Head of caudate nucleus (tissue), 42 donors: ENCODE measurements at regions not wholly inside any gene's neighbourhood (a gene's known extent, or its start where the extent isn't known, plus 50 kb on each side); places are given as distances from the start of the nearest gene placed in this dataset.
A peak's percentile ranks its signal among the peaks of the same experiment; 100 is the strongest.
"Not testable (repeated sequence)": the region's sequence is repeated elsewhere in the genome, so short reads cannot be mapped to it uniquely, and the experiment has no call there.

Experiments used
- DNase-seq, 42 donors: peaks; one replicate each; pipeline versions ENCODE4 v3.0.0 to v3.0.0-alpha.2; 2020 to 2021; ENCODE audit warnings: mixed read lengths in 7 of 42
- intact Hi-C: fragments of 100-400 bp; cut with DNase I; formaldehyde crosslinking; loops from one replicate; pipeline ENCODE4 v1.15.0; 2022

DNA sequence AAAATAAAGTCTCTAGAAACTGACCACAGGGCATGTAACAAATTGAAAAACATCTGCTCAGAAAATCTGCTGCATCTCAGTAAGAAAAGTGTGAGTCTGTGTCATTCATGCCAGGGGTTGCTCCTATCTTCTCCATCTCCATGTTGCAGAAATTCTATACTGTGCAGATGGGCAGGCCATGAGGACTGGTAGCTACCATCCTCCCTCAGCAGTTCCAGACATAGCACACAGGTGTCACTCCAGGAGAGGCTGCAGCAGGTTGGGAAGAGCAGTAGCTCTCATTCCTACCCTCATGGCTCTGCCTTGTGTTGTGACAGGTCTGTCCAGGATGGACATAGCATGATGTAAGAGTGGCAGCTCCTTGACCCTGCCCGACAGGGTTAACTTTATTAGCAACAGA lies 173.4 kb downstream of the NDUFS4 start:
- intact Hi-C loops, result no loop called here
- DNase-seq, result no peak

- intact Hi-C loops, result no loop called here
- no peak for DNase-seq
These were observed 177.7 kb downstream of the NDUFS4 start for GRCh38 chr5:53738105-53738504.

DNA sequence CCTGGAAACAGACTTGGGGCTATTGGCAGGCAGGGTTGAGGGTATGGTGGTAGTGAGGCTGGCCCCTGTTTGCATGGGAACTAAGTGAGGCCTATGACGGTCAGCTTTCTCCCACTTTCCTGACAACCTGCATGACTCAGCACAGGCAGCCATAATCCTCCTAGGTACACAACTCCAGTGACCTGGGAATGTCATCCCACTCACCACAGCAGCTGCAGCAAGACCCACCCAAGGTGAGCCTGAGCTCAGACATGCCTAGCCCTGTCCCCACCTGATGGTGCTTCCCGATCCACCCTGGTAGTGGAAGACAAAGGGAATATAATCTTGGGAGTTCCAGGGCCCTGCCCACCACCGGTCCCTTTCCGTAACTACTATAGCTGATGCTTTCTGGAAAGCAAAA lies 178.7 kb downstream of the NDUFS4 start:
- intact Hi-C loops, result no loop called here
- DNase-seq, result no peak

GRCh38 chr5:53749621-53750020 lies 189.2 kb downstream of the NDUFS4 start:
- intact Hi-C loops, result no loop called here
- DNase-seq, result no peak

- DNase-seq, intact Hi-C loops: not testable (repeated sequence)
These were observed 191.8 kb downstream of the NDUFS4 start for GRCh38 chr5:53752282-53752681.

- no peak for DNase-seq
- intact Hi-C loops, result no loop called here
These were observed 206.2 kb downstream of the NDUFS4 start for GRCh38 chr5:53766673-53767072.

GRCh38 chr5:53777864-53778618 lies 217.6 kb downstream of the NDUFS4 start:
- intact Hi-C loops, result no loop called here
- no peak for DNase-seq

DNA sequence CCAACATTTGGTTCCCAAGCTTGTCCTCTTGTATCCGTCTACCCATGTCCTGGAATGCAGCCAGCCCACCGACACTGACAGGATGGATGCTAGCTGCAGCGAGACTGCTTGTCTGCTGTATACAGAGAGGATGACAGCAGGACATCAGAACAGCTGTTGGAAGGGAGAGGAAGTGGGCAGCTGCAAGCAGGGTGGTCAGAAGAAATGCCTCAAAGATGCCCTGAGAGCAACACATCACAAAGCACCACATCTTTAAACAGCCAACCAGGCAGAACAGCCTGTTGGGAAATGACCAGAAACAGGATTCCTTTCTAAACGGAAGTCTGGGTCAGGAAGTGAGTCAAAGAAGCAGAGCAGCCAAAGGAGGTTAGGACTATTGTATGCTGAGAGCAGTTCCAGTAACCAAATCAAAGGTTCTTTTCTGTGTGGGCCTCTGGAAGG lies 219.1 kb downstream of the NDUFS4 start:
- peak in 2 of 42 donors; percentile 16 to 28 for DNase-seq
- intact Hi-C loops, result no loop called here

DNA sequence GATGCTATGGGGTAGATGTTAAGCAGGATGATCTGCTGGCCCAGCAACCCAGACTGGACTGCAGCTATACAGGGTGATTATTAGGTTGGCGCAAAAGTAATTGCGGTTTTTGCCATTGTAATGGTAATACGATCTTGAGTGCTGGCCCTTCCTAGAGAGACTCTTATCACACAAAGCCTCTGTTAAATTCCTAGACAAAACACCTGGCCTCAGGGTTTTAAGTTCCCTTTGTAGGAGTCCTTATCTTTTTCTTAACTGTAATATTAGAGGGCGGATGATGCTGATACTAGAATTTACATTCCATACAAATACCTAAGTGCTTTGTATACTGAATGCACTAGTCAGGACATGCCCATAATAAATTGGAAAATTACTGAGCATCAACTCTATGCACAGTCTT lies 222.2 kb downstream of the NDUFS4 start:
- DNase-seq, result no peak
- intact Hi-C loops, result no loop called here

DNA sequence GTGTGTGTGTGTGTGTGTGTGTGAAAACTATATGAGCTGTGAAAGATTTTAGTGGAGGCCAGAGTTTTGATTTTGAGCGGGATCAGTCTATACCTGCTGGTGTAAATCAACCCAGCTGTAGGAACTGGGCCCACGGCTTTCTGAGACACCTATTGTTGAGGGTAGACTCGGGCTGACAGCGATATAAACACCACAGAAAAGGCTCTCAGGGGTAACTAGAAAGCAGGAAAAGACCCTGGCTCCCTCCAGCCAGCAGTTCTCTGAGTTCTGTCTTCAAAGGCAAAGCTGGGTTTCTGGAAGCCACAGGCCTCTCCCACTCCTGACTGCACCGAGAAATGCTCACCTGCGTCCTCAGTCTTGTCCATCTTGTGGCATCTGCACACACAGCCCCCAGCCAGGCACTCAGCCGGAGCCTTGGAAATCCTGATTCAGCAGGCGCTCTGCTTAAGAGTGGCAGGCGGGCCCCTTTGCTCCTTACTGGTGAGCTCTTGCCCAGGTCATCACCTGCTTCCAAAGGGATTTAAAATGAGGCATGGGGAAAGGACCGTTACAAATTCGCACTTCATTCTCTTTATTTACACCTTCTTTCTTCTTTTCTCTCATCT lies 223.3 kb downstream of the NDUFS4 start:
- DNase-seq, result no peak
- intact Hi-C loops, result no loop called here

DNA sequence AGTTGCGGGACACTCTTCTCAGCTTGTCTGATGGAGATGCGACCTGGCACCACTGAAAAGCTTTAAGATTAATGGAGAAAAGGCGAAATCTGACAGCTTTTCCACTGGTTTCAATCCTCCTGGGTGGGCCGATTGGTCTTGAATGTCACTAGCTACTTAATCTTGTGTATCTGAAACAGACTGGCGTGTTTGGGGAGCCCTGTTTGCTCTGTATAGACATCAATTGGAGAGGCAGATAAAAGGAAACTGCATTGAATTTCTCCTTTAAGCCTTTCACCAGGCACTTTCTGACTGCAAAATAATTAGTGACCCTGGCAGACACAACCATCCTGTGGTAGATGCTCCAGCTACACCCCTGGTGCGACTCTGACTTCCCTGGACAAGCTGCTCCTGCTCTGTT lies 224.2 kb downstream of the NDUFS4 start:
- intact Hi-C loops, result no loop called here
- no peak for DNase-seq

- intact Hi-C loops, result no loop called here
- DNase-seq, result no peak
These were observed 225.5 kb downstream of the NDUFS4 start for GRCh38 chr5:53785924-53786323.

- no peak for DNase-seq
- intact Hi-C loops, result no loop called here
These were observed 229.6 kb downstream of the NDUFS4 start for GRCh38 chr5:53790026-53790425.

DNA sequence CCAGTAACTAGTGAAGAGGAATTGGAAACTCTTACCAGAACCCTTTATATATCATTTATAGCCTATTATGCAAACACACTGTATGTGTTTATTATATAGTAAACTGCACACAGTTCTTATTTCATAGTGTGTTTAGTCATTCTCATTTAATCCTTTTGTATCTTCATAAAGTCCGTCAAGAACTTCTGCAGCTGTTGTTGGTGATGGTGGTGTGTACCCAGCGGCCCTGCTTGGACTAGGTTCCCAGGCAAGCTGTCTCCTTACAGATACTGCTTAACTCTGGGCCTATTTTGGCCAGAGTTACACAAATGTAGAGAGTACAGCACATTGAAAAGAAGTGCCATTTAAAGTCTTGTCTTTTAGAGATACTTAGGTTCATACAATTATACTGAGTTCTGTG lies 231.9 kb downstream of the NDUFS4 start:
- no peak for DNase-seq

GRCh38 chr5:53799644-53800043 lies 239.2 kb downstream of the NDUFS4 start:
- intact Hi-C loops, DNase-seq: not testable (repeated sequence)

More for the DNA sequence above, 231.9 kb downstream of the NDUFS4 start:
- intact Hi-C loops, result no loop called here

GRCh38 chr5:53808392-53808791 lies 248.0 kb downstream of the NDUFS4 start:
- intact Hi-C loops, DNase-seq: not testable (repeated sequence)

DNA sequence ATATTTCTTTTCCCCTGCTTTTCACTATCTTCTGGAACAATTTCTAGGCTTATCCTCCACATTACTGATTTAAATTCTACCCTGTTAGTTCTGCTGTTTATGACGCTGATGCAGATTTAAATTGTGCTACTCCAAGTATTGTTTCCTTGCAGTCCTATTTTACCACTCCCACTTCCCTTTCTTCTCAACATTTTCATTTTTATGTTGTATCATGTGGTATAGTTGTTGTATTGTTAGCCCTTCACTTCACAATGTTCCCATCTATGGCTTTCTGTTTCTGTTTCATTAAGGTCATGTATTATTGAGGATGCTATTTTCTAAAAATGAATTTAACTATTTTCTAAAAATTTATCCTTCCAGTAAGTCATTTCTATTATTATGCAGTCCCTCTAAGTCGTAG lies 254.4 kb downstream of the NDUFS4 start:
- intact Hi-C loops, result no loop called here
- DNase-seq, result no peak

GRCh38 chr5:53815471-53815870 lies 255.0 kb downstream of the NDUFS4 start:
- DNase-seq, result no peak
- intact Hi-C loops, result no loop called here

- DNase-seq, result no peak
- intact Hi-C loops, result no loop called here
These were observed 256.7 kb downstream of the NDUFS4 start for GRCh38 chr5:53817183-53817582.

- intact Hi-C loops, result no loop called here
- DNase-seq, result no peak
These were observed 259.0 kb downstream of the NDUFS4 start for GRCh38 chr5:53819482-53819881.
